22Rv1 (cell line): ENCODE measurements at regions not wholly inside any gene's neighbourhood (a gene's known extent, or its start where the extent isn't known, plus 50 kb on each side); places are given as distances from the start of the nearest gene placed in this dataset.

ENCODE experiments used
- ZFX ChIP-seq: fragments of 450-650 bp; IDR thresholded peaks from 2 replicates; pipeline ENCODE4 v1.6.1; 2017; ENCODE audit warnings: antibody characterized with exemption, borderline replicate concordance
- TF ChIP-seq, protein P1 (sequence below): fragments of 450-650 bp; IDR thresholded peaks from 2 replicates; pipeline ENCODE4 v1.5.1; 2017; ENCODE audit warnings: mild to moderate bottlenecking

DNA sequence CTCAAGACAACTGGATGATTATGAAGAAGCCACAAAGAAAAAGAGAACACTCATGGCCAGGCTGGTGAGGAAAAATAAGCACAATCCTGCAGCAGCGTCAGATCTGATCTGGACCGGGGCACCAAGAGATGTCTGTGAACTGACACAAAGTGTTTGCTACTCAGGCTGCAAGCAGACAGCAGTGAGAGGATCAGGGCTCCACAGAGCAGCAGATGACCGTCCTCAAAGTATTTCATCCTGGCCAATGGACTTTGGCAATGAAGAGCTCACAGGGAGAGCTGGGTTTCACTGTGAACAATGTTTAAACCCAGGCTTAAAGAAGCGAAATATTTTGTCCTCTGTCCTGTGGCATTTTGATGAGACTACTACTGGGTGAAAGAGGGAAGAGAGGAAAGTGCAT, 299.2 kb downstream of the GPATCH2 start:
- TF ChIP-seq, protein P1, sequence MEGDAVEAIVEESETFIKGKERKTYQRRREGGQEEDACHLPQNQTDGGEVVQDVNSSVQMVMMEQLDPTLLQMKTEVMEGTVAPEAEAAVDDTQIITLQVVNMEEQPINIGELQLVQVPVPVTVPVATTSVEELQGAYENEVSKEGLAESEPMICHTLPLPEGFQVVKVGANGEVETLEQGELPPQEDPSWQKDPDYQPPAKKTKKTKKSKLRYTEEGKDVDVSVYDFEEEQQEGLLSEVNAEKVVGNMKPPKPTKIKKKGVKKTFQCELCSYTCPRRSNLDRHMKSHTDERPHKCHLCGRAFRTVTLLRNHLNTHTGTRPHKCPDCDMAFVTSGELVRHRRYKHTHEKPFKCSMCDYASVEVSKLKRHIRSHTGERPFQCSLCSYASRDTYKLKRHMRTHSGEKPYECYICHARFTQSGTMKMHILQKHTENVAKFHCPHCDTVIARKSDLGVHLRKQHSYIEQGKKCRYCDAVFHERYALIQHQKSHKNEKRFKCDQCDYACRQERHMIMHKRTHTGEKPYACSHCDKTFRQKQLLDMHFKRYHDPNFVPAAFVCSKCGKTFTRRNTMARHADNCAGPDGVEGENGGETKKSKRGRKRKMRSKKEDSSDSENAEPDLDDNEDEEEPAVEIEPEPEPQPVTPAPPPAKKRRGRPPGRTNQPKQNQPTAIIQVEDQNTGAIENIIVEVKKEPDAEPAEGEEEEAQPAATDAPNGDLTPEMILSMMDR: no peak
- TF ChIP-seq ZFX: no peak
